CD4-positive, CD25-positive, alpha-beta regulatory T cell (primary cell): ENCODE measurements at regions not wholly inside any gene's neighbourhood (a gene's known extent, or its start where the extent isn't known, plus 50 kb on each side); places are given as distances from the start of the nearest gene placed in this dataset.

Experiments used
- ATAC-seq, 2 donors: fragments of 150-1000 bp; cut with Tn5 transposase; one replicate each; pipeline ENCODE4 v1.10.0; 2021; ENCODE audit warnings: low read depth in 2 of 2, moderate number of reproducible peaks in 2 of 2, moderate library complexity in 1 of 2
- DNase-seq, 3 donors: peaks; one replicate each; pipeline versions ENCODE4 v3.0.0 to v3.0.0-alpha.2; 2012 to 2022; ENCODE audit warnings: mixed read lengths in 1 of 3
- H3K27ac ChIP-seq: one replicate; pipeline ENCODE4 v1.7.0; 2013; ENCODE audit warnings: mild to moderate bottlenecking, low read length; ENCODE audit not compliant: insufficient read depth, poor library complexity, severe bottlenecking
- H3K27me3 ChIP-seq: one replicate; pipeline ENCODE4 v1.7.0; 2013; ENCODE audit warnings: low read length; ENCODE audit not compliant: control insufficient read depth, insufficient read depth
- H3K36me3 ChIP-seq: one replicate; pipeline ENCODE4 v1.7.0; 2013; ENCODE audit warnings: mild to moderate bottlenecking, low read length, moderate library complexity; ENCODE audit not compliant: control insufficient read depth, insufficient read depth
- H3K4me1 ChIP-seq: 2 replicates; pipeline ENCODE4 v1.7.0; 2013; ENCODE audit warnings: mild to moderate bottlenecking, low read length; ENCODE audit not compliant: insufficient read depth, control insufficient read depth, poor library complexity, severe bottlenecking
- H3K4me3 ChIP-seq: one replicate; pipeline ENCODE4 v1.7.0; 2013; ENCODE audit warnings: low read depth, mild to moderate bottlenecking, low read length, moderate library complexity
- H3K9me3 ChIP-seq, 2 experiments: 1 replicate in 1 of 2; 2 replicates in 1 of 2; pipeline ENCODE4 v1.7.0; 2013; ENCODE audit warnings: low read length in 2 of 2, mild to moderate bottlenecking in 1 of 2, moderate library complexity in 1 of 2; ENCODE audit not compliant: control insufficient read depth in 2 of 2
- H3K27ac Mint-ChIP-seq, 3 donors: one replicate each; pipeline ENCODE4 v1.8.0; 2020 to 2022; ENCODE audit warnings: mild to moderate bottlenecking in 3 of 3, mixed read lengths in 3 of 3, moderate library complexity in 2 of 3
- H3K27me3 Mint-ChIP-seq: one replicate; pipeline ENCODE4 v1.8.0; 2022; ENCODE audit warnings: mild to moderate bottlenecking, mixed read lengths
- H3K36me3 Mint-ChIP-seq: one replicate; pipeline ENCODE4 v1.8.0; 2020; ENCODE audit warnings: mixed read lengths
- H3K4me1 Mint-ChIP-seq, 4 donors: one replicate each; pipeline ENCODE4 v1.8.0; 2020 to 2022; ENCODE audit warnings: mixed read lengths in 4 of 4, mild to moderate bottlenecking in 1 of 4
- H3K4me3 Mint-ChIP-seq, 4 donors: one replicate each; pipeline ENCODE4 v1.8.0; 2020 to 2022; ENCODE audit warnings: mild to moderate bottlenecking in 4 of 4, mixed read lengths in 4 of 4, moderate library complexity in 3 of 4
- H3K9me3 Mint-ChIP-seq, 7 donors: one replicate each; pipeline ENCODE4 v1.8.0; 2020 to 2022; ENCODE audit warnings: mixed read lengths in 7 of 7, mild to moderate bottlenecking in 3 of 7, moderate library complexity in 2 of 7

DNA sequence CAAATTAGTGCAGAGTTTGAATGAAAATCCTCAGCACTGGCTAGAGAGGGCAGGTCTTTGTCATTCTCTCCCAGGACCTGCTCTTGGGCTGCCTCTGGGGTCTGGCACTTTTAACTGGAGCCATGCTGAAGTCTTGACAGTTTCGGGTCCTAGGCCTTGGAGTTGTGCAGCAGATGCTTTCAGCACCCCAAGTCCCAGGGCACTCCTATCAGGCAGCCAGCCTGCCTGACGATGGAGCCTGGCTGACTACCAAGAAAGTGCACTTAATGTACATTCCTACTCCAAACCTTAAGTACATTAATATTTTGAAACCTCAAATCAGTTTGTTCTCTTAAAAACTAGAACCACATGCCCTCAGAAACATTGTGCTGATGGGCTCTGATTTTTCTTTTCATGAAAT is 69.3 kb upstream of the CXCL14 start:
- Mint-ChIP-seq H3K4me3 (no peak overlapping the region), H3K36me3 (no peaks in the 10 kb centered on the region), H3K4me1 (no peaks in the 10 kb centered on the region), H3K27me3 (no peaks in the 10 kb centered on the region), H3K27ac (no peak overlapping the region), H3K9me3 (peaks cover 0 to 5% (median 0%) of the 10 kb centered on the region in 7 donors)
- Histone ChIP-seq H3K36me3 (no peaks in the 10 kb centered on the region), H3K4me3 (no peak overlapping the region), H3K27ac (no peak overlapping the region), H3K27me3 (no peaks in the 10 kb centered on the region), H3K9me3 (no peaks in the 10 kb centered on the region), H3K4me1 (no peaks in the 10 kb centered on the region)
- ATAC-seq, result no peak
- DNase-seq, result no peak

DNA sequence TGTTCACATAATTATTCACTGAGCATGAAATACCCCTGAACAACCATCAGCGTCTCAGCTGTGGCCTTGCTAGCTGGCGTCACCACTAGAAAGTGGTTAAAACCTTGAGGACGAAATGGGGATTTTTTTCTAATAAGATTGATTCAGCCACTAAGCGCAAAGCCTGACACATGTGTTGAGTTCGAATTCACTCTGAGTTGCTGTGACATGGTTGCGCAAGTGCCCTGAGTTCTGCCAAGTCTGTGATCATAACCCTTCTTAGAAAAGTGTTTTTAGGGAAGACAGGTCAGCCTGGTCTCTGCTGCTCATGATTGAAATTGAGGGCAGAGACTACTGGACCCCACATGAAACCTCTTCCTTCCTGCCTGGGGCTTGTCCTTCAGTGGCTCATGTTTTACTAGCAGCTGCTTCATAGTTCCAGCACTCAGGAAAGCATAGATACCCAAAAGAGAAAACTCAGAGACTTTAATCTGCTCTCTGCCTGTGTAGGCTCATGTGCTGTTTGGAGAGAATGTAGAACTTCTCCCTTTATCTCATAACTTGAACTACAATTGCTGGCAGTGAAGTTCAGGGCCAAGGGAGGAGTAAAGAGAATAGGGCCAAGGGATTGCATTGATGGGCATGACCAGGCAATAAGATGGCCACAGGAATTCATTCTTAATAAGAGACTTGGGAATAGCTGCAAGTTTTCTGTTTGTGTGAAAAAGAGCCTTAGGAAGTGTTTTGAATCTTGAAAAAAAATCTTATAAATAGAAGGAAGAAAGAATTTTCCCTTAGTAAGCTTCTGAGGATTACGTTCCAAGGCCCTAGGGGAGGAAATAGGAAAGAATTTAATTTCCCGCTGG is 66.8 kb upstream of the CXCL14 start:
- peaks cover 0 to 5% (median 0%) of the 10 kb centered on the region in 7 donors for H3K9me3 Mint-ChIP-seq
- peaks cover 4% of the 10 kb centered on the region for H3K27me3 Mint-ChIP-seq
- no peak for DNase-seq
- Histone ChIP-seq H3K36me3 (no peaks in the 10 kb centered on the region), H3K27me3 (no peaks in the 10 kb centered on the region), H3K4me1 (no peaks in the 10 kb centered on the region), H3K9me3 (no peaks in the 10 kb centered on the region), H3K4me3 (no peak overlapping the region), H3K27ac (no peak overlapping the region)
- no peak overlapping the region for H3K27ac Mint-ChIP-seq
- no peaks in the 10 kb centered on the region for H3K36me3 Mint-ChIP-seq
- ATAC-seq, result no peak
- no peak overlapping the region for H3K4me3 Mint-ChIP-seq
- no peaks in the 10 kb centered on the region for H3K4me1 Mint-ChIP-seq

DNA sequence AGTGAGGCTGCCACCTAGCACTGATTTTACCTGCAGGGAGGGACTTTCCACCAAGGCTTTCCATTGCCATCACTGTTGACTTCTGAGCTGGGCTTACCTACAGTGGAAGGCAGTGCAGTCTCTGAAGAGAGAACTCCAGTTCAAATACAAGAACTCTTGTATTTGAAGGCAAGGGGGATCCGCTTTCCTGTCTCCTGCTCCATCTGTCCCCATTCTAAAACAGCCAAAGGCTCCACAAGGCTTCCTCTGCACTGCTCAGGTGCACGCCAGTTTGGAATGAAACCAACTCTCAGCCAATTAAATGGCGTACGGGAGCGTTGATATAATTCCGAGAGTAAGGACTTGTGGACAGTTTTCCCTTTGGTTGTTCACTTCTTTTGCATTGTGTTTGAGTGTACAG is 66.0 kb upstream of the CXCL14 start:
- H3K27ac ChIP-seq, result no peak overlapping the region
- H3K36me3 ChIP-seq, result no peaks in the 10 kb centered on the region
- no peaks in the 10 kb centered on the region for H3K36me3 Mint-ChIP-seq
- no peak overlapping the region for H3K27ac Mint-ChIP-seq
- peaks cover 0 to 5% (median 0%) of the 10 kb centered on the region in 7 donors for H3K9me3 Mint-ChIP-seq
- H3K27me3 ChIP-seq, result no peaks in the 10 kb centered on the region
- H3K27me3 Mint-ChIP-seq, result peaks cover 4% of the 10 kb centered on the region
- DNase-seq (no peak), ATAC-seq (no peak)
- no peaks in the 10 kb centered on the region for H3K4me1 Mint-ChIP-seq
- no peaks in the 10 kb centered on the region for H3K4me1 ChIP-seq
- no peaks in the 10 kb centered on the region for H3K9me3 ChIP-seq
- no peak overlapping the region for H3K4me3 ChIP-seq
- H3K4me3 Mint-ChIP-seq, result no peak overlapping the region

DNA sequence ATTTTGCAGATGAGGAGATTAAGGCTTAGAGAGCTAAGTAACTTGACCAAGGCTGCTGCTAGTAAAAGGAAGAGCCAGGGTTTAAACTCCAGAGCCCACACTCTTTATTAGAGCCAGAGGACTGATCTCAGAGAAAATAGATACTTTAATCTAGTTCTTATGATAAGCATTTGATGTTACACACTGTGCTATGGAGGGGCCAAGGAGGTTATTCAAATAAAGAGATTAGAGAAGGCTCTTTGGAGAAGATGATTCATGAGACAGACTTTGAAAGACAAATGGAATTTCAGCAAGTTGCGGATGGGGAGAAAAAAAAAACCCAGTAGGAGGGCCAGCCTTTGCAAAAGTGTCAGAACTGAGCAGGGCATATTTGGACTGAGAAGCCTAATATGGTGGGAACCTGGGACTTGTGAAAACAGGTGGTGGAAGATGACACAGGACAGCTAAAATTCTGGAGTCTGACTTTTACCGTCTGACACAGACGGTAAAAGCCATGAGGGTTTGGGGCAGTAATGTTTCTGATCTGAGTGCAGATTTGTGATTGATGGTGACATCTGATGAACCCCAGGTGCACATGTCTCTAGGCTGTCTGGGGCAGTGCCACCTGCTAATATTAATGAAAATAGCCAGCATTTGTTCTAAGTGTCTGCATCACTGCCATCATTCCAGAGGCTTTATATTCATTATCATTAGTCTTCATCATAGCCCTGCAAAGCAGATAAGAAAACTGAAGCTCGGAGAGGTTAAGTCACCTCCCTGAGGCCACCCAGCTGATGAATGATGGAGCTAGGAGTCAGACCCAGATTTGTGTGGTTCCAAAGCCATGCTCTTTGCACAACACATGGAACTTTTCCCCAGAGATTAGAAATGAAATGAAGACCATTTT is 65.3 kb upstream of the CXCL14 start:
- Histone ChIP-seq H3K27me3 (no peaks in the 10 kb centered on the region), H3K27ac (no peak overlapping the region), H3K4me1 (no peaks in the 10 kb centered on the region), H3K4me3 (no peak overlapping the region), H3K36me3 (no peaks in the 10 kb centered on the region), H3K9me3 (no peaks in the 10 kb centered on the region)
- H3K27ac Mint-ChIP-seq, result no peak overlapping the region
- DNase-seq, result no peak
- no peak overlapping the region for H3K4me3 Mint-ChIP-seq
- H3K27me3 Mint-ChIP-seq, result peaks cover 4% of the 10 kb centered on the region
- no peaks in the 10 kb centered on the region for H3K4me1 Mint-ChIP-seq
- no peaks in the 10 kb centered on the region for H3K36me3 Mint-ChIP-seq
- ATAC-seq, result no peak
- H3K9me3 Mint-ChIP-seq, result peaks cover 0 to 1% (median 0%) of the 10 kb centered on the region in 7 donors

DNA sequence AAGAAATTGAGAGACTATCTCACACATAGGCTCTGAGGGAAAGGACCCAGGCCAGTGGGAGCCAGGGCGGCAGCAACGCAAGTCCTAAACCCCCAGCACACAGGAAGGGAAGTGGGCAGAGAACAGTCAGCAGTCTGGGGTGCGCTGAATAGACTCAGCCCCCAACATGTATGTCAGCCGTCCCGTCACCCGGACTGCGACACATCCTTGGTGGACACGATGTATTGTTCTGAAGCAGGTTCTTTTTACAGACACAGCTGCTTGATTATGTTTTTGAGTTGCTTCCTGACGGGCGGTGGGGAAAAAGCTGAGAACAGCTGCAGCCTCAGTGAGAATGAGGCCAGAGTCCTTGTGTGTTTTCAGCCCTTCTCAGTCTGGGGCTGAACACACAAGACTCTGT is 64.1 kb upstream of the CXCL14 start:
- H3K27ac Mint-ChIP-seq, result no peak overlapping the region
- DNase-seq, result no peak
- Histone ChIP-seq H3K4me3 (no peak overlapping the region), H3K27ac (no peak overlapping the region), H3K36me3 (no peaks in the 10 kb centered on the region), H3K4me1 (no peaks in the 10 kb centered on the region), H3K27me3 (no peaks in the 10 kb centered on the region), H3K9me3 (no peaks in the 10 kb centered on the region)
- H3K9me3 Mint-ChIP-seq, result peaks cover 0 to 1% (median 0%) of the 10 kb centered on the region in 7 donors
- H3K36me3 Mint-ChIP-seq, result no peaks in the 10 kb centered on the region
- no peak overlapping the region for H3K4me3 Mint-ChIP-seq
- no peak for ATAC-seq
- H3K4me1 Mint-ChIP-seq, result no peaks in the 10 kb centered on the region
- H3K27me3 Mint-ChIP-seq, result peaks cover 4% of the 10 kb centered on the region

DNA sequence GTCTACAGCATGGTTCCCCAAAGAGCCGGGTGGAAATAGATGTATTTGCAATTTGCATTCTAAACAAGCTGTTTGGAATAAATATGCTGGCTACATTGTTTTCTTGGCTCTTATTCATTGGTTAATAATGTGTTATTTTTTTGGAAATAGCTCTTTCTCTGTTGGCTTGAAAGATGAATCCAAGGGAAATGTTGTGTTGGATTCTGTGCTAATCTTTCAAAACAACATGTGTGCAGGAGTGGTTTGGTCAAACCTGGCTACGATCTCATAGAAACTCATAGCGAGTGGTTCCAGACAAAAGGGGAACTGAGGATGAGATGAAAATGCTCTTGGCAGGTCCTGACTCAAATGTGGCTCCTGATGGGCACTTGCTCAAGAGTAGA is 63.7 kb upstream of the CXCL14 start:
- no peaks in the 10 kb centered on the region for H3K27me3 ChIP-seq
- no peaks in the 10 kb centered on the region for H3K36me3 ChIP-seq
- H3K4me1 Mint-ChIP-seq, result no peaks in the 10 kb centered on the region
- no peak overlapping the region for H3K4me3 Mint-ChIP-seq
- no peak overlapping the region for H3K4me3 ChIP-seq
- H3K36me3 Mint-ChIP-seq, result no peaks in the 10 kb centered on the region
- no peak overlapping the region for H3K27ac ChIP-seq
- H3K4me1 ChIP-seq, result no peaks in the 10 kb centered on the region
- H3K9me3 ChIP-seq, result no peaks in the 10 kb centered on the region
- peaks cover 0 to 1% (median 0%) of the 10 kb centered on the region in 7 donors for H3K9me3 Mint-ChIP-seq
- H3K27ac Mint-ChIP-seq, result no peak overlapping the region
- no peak for DNase-seq
- H3K27me3 Mint-ChIP-seq, result peaks cover 4% of the 10 kb centered on the region
- no peak for ATAC-seq

DNA sequence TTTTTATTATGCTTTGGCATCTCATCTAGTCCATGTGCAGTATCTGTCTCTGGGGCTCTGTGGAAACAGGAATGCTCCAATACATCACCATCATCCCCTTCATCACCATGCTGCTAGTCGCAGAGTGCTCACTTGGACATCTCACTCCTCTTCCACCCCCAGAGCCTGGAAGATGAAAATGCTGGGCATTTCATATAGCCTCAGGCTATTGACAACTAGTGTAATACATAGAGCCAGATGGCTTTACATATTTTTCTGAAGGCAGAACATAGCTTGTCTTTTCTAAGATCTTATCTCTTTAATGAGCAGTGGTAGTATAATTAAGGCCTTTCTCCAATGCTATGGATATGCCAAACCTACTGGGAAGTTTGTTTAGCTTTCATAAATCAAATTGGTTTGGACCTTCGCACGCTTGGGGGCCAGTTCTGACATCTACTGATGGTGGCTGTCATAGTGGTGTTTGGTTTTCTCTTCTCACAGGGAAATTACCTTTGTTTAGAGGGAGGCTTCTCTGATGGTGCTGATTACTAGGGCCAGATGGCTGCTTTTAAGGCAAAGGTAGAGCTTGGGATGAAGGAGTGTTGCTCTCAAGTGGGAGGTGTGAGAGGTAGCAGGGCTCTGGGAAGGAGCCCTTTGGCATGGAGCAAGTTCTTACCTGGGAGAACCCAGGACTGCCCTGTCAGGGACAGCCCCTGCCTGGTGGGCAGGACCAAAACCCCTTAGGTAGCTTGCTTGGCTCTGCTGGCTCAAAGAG is 63.1 kb upstream of the CXCL14 start:
- Histone ChIP-seq H3K27ac (no peak overlapping the region), H3K36me3 (no peaks in the 10 kb centered on the region), H3K9me3 (no peaks in the 10 kb centered on the region), H3K4me1 (no peaks in the 10 kb centered on the region), H3K4me3 (no peak overlapping the region), H3K27me3 (no peaks in the 10 kb centered on the region)
- no peak overlapping the region for H3K27ac Mint-ChIP-seq
- no peaks in the 10 kb centered on the region for H3K4me1 Mint-ChIP-seq
- no peaks in the 10 kb centered on the region for H3K36me3 Mint-ChIP-seq
- peaks cover 0 to 1% (median 0%) of the 10 kb centered on the region in 7 donors for H3K9me3 Mint-ChIP-seq
- peaks cover 4% of the 10 kb centered on the region for H3K27me3 Mint-ChIP-seq
- no peak overlapping the region for H3K4me3 Mint-ChIP-seq
- no peak for DNase-seq
- ATAC-seq, result no peak
